Testis (tissue), 2 donors: ENCODE measurements at regions not wholly inside any gene's neighbourhood (a gene's known extent, or its start where the extent isn't known, plus 50 kb on each side); places are given as distances from the start of the nearest gene placed in this dataset.

Experiments
- DNase-seq: peaks from one replicate; pipeline ENCODE4 v3.0.0-alpha.2; 2019
- H3K27ac ChIP-seq, 2 donors: fragments of 200-600 bp; sonication (generic); one replicate each; pipeline ENCODE4 v1.5.1; 2019
- H3K27me3 ChIP-seq: fragments of 200-600 bp; sonication (generic); one replicate; pipeline ENCODE4 v1.5.1; 2019
- H3K36me3 ChIP-seq: fragments of 200-600 bp; sonication (generic); one replicate; pipeline ENCODE4 v1.5.1; 2017; ENCODE audit warnings: low read depth; ENCODE audit errors: missing control alignments
- H3K4me1 ChIP-seq: fragments of 200-600 bp; sonication (generic); one replicate; pipeline ENCODE4 v1.5.1; 2019
- H3K4me3 ChIP-seq, 2 donors: fragments of 200-600 bp; sonication (generic); one replicate each; pipeline ENCODE4 v1.5.1; 2017 to 2019
- H3K9me3 ChIP-seq: fragments of 200-600 bp; sonication (generic); one replicate; pipeline ENCODE4 v1.5.1; 2017
- POLR2A ChIP-seq: fragments of 450-650 bp; IDR thresholded peaks from one replicate; pipeline ENCODE4 v1.6.1; 2017; ENCODE audit warnings: antibody characterized with exemption, mild to moderate bottlenecking, moderate library complexity
- WGBS, 2 donors: methylation state at CpG; one replicate each; pipeline ENCODE4 v1.1.5; 2018; 5-methylcytosine and 5-hydroxymethylcytosine counted together
- intact Hi-C: fragments of 100-400 bp; cut with DNase I; formaldehyde crosslinking; loops from one replicate; pipeline ENCODE4 v1.15.1; 2023; ENCODE audit warnings: low total_unique reads
- TF ChIP-seq, protein P1 (sequence below), 3 experiments: fragments of 450-650 bp in 2 of 3; fragments of 200-600 bp in 1 of 3; sonication (generic) in 1 of 3; IDR thresholded peaks; one replicate each; pipeline ENCODE4 v1.5.1; 2016 to 2019; ENCODE audit warnings: antibody characterized with exemption in 3 of 3, mild to moderate bottlenecking in 2 of 3, moderate library complexity in 1 of 3

DNA sequence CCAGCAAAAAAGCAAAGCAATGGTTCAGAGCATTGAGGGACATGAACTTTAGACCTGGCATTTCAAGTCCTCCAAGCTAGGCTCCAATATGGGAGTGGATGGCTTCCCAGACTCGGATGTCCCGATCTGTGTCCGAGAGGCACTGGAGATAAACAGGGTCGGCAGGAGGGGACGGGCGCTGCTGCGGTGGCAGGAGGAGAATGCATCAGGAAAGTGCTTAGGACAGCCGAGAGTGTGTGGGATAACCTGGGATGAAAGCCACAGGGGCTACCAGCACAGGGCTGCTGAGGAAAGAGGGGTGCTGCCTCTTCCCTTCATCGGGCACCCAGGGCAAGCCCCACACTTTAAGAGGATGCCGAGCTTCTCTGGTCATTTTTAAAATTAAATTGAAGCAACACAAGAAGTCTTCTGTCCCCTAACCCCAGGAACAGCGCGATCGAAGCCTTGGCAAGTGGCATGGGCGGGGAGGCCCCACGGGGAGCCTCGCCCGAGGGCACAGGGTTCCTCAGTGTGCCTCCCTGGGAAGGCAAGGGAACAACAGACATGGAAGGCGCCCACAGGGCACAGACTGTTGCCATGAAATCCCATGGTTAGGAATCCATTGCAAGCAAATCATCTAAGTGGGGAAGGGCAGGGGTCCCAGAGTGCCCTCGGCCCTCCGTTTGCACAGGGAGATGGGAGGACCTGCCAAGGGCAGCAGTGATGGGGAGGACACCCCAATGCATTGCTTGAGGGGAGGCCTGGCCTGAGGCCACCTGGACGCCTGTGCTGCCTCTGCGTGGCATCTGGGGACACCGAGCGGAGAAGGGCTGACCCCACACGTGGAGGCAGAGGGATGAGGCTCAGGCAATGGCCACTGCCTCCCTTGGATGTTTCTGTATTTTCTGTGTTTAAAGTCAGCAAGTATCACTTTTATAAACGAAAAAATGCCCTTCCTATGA lies 78.5 kb upstream of the GPC1 start:
- no peaks in the 10 kb centered on the region for H3K27me3 ChIP-seq
- intact Hi-C loops = no loop called here
- TF ChIP-seq, protein P1, sequence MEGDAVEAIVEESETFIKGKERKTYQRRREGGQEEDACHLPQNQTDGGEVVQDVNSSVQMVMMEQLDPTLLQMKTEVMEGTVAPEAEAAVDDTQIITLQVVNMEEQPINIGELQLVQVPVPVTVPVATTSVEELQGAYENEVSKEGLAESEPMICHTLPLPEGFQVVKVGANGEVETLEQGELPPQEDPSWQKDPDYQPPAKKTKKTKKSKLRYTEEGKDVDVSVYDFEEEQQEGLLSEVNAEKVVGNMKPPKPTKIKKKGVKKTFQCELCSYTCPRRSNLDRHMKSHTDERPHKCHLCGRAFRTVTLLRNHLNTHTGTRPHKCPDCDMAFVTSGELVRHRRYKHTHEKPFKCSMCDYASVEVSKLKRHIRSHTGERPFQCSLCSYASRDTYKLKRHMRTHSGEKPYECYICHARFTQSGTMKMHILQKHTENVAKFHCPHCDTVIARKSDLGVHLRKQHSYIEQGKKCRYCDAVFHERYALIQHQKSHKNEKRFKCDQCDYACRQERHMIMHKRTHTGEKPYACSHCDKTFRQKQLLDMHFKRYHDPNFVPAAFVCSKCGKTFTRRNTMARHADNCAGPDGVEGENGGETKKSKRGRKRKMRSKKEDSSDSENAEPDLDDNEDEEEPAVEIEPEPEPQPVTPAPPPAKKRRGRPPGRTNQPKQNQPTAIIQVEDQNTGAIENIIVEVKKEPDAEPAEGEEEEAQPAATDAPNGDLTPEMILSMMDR (IDR thresholded peaks at IDR 0.05) = no peak
- TF ChIP-seq POLR2A = no peak
- no peaks in the 10 kb centered on the region for H3K36me3 ChIP-seq
- 86 to 90% methylated on average over 23 to 26 of the region's 26 CpGs for WGBS, 2 donors
- no peaks in the 10 kb centered on the region for H3K9me3 ChIP-seq
- no peak for DNase-seq
- no peak overlapping the region for H3K4me3 ChIP-seq
- H3K27ac ChIP-seq = no peak overlapping the region
- H3K4me1 ChIP-seq = no peaks in the 10 kb centered on the region

DNA sequence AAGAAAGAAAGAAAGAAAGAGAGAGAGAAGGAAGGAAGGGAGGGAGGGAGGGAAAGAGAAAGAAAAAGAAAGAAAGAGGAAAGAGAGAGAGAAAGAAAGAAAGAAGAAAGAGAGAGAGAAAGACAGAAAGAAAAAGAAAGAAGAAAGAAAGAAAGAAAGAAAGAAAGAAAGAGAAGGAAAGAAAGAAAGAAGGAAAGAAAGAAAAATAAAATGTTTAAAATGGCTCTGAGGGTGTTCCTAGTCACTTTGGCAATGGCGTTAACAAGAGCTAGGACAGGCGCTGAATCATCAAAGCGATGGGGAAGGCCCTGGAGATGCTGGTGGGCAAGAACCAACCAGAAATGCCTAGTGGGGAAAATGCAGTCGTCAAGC lies 77.8 kb upstream of the GPC1 start:
- 94 to 95% methylated on average over 4 of the region's 4 CpGs for WGBS, 2 donors

DNA sequence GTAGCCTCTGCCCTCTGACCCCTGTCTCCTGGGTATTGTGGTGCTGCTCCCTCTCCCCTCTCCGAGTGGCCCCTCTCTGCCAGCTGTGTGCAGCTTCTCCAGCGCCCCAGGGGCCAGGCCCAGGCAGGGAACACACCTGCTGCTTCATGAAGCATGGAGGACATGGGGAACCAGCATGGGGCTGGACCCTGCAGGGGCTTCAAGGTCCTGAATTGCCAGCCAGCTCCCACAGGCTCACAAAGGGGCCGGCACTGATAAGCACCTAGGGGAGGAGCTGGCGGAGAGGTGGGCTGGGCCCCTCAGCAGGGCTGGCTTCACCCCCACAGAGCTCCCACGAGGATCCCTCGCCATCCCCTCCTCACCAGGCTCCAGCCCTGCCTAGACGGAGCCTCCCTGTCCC lies 77.4 kb upstream of the GPC1 start:
- intact Hi-C loops = no loop called here
- no peak overlapping the region for H3K27ac ChIP-seq

More for the DNA sequence above, 77.8 kb upstream of the GPC1 start:
- no peaks in the 10 kb centered on the region for H3K27me3 ChIP-seq
- H3K9me3 ChIP-seq = no peaks in the 10 kb centered on the region
- intact Hi-C loops = no loop called here
- no peak overlapping the region for H3K4me3 ChIP-seq
- H3K4me1 ChIP-seq = no peaks in the 10 kb centered on the region
- H3K27ac ChIP-seq = no peak overlapping the region
- no peak for DNase-seq
- H3K36me3 ChIP-seq = no peaks in the 10 kb centered on the region
- no peak for TF ChIP-seq POLR2A
- TF ChIP-seq, protein P1 (IDR thresholded peaks at IDR 0.05) = no peak

DNA sequence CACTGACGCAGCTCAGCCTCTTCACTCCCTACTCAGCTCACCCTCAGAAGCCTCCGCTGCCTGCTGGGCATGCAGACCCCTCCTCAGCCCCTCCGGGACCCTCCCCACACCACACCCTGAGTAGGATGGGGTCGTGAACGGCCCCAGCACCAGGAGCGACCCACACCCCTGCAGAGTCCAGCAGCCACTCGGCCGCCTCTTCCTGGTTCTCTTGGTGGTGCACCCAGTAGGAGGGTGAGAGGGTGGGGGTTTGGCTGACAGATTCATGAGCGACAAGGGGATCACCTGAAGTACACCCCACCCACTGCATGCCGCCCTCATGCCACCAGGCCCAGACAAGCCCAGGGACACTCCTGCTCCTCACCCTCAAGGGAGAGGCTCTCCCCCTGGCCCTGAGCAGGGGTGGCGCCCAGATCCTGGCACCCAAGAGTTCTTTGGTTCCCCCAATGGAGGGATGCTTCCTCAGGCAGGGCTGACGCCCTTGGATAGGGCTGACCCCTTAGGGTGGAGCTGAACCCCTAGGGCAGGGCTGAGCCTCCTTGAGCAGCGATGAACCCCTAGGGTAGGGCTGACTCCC lies 76.6 kb upstream of the GPC1 start:
- intact Hi-C loops = no loop called here
- Histone ChIP-seq H3K4me1 (no peaks in the 10 kb centered on the region), H3K9me3 (no peaks in the 10 kb centered on the region), H3K36me3 (no peaks in the 10 kb centered on the region), H3K27ac (no peak overlapping the region), H3K27me3 (no peaks in the 10 kb centered on the region), H3K4me3 (no peak overlapping the region)
- TF ChIP-seq, protein P1 (IDR thresholded peaks at IDR 0.05) = no peak
- no peak for TF ChIP-seq POLR2A
- WGBS, 2 donors = 60 to 93% methylated on average over 1 to 13 of the region's 13 CpGs
- no peak for DNase-seq

More for the DNA sequence above, 77.4 kb upstream of the GPC1 start:
- TF ChIP-seq POLR2A = no peak
- TF ChIP-seq, protein P1 (IDR thresholded peaks at IDR 0.05) = no peak
- no peaks in the 10 kb centered on the region for H3K4me1 ChIP-seq
- WGBS, 2 donors = 68 to 74% methylated on average over 5 to 7 of the region's 7 CpGs
- no peaks in the 10 kb centered on the region for H3K36me3 ChIP-seq
- no peak for DNase-seq
- no peaks in the 10 kb centered on the region for H3K27me3 ChIP-seq
- H3K9me3 ChIP-seq = no peaks in the 10 kb centered on the region
- H3K4me3 ChIP-seq = no peak overlapping the region
